GM12873 (cell line): ENCODE measurements at regions not wholly inside any gene's neighbourhood (a gene's known extent, or its start where the extent isn't known, plus 50 kb on each side); places are given as distances from the start of the nearest gene placed in this dataset.

Experiments
- CTCF ChIP-seq: IDR thresholded peaks from 2 replicates; pipeline ENCODE4 v1.5.1; 2012; ENCODE audit warnings: low read depth, mild to moderate bottlenecking, moderate library complexity, low read length, control low read depth; ENCODE audit not compliant: insufficient read depth; ENCODE audit errors: missing control alignments

DNA sequence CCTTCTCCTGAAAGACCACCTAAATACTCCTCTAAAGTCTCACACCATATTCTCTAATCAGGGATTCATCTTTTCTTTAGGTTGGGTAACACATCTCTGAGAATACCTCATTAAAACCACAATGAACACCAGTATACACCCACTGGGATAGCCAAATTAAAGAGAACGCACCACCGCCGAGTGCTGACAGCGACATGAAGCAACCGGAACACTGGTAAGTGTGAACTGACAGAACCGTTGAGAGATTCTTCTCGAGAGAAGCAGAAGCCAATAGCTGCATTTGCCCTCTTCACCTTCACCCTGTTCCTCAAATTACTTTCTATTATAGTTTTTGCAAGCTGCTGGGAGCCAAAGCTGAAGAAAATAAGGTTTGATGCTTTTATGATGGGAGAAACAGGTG, 318.5 kb downstream of the FBXO15 start:
- TF ChIP-seq CTCF: no peak

- no peak for TF ChIP-seq CTCF
Observed at GRCh38 chr18:73827801-73828200, 319.8 kb downstream of the FBXO15 start.

GRCh38 chr18:73826098-73826497, 321.5 kb downstream of the FBXO15 start:
- no peak for TF ChIP-seq CTCF

GRCh38 chr18:73824671-73825070, 323.0 kb downstream of the FBXO15 start:
- no peak for TF ChIP-seq CTCF

- no peak for TF ChIP-seq CTCF
Observed at GRCh38 chr18:73812423-73812822, 335.2 kb downstream of the FBXO15 start.

DNA sequence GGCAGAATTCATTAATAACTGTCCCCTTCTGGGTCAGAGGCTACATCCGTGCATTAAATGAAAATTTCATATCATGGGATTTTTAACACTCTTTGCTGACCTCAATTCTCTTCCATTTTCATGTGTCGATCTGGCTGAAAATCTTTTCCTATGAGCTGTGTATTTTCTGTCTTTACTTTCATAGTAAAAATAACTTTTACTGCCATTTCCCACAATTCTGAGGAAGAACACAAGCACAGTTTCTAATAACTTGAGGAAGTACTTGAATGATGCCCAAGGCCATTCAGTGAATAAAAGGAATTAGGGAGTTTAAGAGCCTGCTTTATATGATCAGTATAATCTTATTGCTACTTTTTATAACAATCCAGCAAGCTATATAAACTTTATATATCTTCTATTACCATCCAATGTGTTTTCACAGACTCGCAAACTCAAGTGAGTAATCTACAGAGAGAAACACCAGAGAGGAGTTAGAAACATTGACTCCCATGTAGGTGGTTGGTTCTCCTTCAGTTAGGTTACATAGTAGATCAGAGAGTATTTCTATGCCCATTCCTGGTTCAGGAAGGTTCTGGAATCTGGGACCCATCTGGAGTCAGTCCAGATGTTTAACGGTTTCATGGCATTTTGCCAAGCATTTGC, 340.0 kb downstream of the FBXO15 start:
- no peak for TF ChIP-seq CTCF

DNA sequence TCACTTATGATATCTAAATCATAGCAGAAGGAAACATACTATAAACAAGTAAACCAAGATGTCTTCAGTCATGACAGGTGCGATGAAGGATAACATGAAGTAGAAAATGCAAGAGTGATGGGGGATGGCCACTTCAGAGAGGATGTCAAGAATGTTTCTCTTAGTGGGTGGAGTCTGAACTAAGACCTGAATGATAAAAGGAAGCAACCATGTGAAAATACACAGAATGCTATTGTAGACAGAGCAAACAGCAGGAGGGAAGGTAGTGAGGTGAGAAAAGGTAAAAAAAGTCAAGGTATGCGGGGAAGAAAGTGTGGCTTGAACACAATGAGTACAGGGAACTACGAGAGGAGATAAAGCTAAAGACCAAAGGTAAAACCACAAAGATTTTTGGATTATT, 341.6 kb downstream of the FBXO15 start:
- TF ChIP-seq CTCF: no peak
